GM19328 (cell line): ENCODE measurements at regions not wholly inside any gene's neighbourhood (a gene's known extent, or its start where the extent isn't known, plus 50 kb on each side); places are given as distances from the start of the nearest gene placed in this dataset.
A peak's percentile ranks its signal among the peaks of the same experiment; 100 is the strongest.
"Not testable (repeated sequence)": the region's sequence is repeated elsewhere in the genome, so short reads cannot be mapped to it uniquely, and the experiment has no call there.

ENCODE experiments used
- ATAC-seq: cut with Tn5 transposase; IDR thresholded peaks from one replicate; pipeline ENCODE4 v1.9.1; 2021; ENCODE audit warnings: mild to moderate bottlenecking, moderate library complexity; ENCODE audit not compliant: unreplicated experiment

- peak; percentile 49 for ATAC-seq
These were observed 458.3 kb downstream of the MFSD1 start for GRCh38 chr3:159260049-159260662.

DNA sequence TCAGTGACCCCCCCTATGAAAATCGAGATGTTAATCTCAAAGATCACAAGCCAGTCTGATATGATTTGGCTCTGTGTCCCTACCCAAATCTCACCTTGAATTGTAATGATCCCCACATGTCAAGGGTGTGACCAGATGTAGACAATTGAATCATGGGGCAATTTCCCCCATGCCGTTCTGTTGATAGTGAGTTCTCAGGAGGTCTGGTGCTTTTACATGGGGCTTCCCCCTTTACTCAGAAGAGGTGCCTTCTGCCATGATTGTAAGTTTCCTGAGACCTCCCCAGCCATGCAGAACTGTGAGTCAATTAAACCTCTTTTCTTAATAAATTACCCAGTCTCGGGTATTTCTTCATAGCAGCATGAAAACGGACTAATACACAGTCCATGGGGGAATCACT lies 459.5 kb downstream of the MFSD1 start:
- ATAC-seq: not testable (repeated sequence)

DNA sequence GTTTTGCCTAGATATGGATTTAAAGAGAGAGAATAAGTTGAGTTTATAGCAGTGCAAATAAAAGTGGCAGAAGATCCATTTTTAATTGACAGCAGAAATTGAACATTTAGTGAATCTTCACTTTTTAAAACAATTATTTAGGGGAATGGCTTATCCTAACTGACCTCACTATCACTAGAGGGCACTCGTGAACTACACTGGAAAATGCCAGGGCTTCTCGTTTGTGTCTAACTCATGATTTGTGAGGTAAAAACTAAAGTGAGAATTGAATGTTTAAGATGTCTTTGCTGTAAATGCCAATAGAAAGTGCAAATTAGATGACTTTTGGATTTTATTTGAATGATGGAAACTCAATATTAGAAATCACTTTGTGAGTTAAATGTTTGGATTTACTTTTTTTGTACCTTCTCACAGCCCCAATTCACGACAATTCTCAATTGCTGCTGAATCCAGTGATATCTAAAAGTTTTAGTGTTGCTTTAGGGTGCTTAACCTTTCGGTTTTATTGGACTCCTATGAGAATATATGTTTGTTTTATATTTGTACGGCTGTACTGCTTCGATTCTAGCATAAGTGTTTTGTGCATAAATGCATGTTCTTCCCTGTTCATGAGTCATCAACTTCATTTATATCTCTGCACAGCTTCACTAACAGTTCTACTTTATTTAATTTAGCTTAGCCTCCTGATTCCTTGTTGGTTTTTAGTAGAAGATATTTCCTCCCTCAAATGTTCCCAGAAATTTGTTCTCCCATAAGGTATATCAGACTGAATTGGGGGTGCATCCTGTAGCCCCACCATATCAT lies 462.1 kb downstream of the MFSD1 start:
- ATAC-seq: no peak

DNA sequence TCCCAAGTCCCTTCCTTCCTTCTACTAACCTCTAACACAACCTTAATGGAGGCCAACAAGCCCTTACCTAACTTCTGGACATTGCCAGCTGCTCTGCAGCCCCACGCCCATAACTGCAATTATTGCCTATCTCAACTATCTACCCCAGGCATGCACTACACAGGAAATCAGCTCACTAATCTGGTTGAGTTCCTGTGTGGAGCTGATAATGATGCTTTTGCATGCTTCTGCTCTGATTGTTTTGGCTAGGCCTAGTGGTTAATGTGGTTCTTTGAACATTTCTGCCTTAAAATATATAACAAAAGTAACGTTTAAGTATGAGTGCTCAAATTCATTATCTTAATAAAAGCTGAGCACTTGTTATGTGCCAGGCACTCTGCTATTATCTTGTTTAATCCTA lies 463.9 kb downstream of the MFSD1 start:
- ATAC-seq: no peak

- no peak for ATAC-seq
These were observed 464.9 kb downstream of the MFSD1 start for GRCh38 chr3:159266779-159267178.

DNA sequence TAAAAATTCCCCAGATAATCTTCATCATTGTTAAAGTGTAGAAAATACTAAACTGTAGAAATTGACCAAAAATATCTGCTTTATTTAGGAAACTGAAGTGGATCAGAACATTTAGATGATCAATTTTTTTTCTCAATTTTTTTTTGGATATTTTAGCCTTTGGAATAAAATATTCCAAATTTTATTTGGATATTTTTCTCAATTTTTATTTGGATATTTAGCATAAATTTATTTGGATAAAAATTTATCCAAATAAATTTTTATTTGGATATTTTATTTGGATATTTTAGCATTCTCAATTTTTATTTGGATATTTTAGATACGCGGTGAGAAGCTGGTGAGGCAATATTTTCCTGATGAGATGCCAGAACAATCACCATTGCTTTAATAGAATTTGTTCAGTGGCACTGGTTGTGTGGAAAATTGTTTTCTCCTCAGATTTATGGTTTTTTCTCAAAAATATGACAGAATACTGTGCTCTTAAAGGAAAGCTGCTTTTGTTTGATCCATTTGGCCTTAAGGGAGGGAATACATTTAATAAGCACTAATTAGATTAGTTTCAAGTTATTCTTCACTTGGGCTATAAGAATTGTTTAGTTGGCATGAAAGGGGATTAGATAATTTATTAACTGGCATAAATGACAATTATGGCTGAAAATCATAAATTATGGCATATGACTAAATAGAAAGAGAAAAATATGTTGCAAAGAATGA lies 470.1 kb downstream of the MFSD1 start:
- ATAC-seq: no peak

DNA sequence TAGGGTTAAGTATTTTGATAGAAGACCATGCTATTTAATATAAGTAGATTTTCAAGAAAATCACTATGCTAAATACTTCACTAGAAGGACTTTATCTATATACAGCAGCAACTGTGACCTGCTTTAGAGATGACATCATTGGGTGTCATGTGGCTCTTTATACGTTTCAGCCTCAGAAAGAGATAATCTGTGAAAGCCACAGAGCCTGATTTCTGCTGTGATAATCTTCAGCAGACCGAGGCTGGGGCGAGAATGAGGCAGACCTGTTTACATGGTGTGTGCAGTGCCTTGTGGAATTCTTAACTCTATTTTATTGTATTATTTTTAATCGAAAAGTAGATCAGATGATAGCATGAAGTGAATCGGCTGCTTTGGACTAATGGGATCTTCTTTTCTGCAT lies 471.2 kb downstream of the MFSD1 start:
- no peak for ATAC-seq

DNA sequence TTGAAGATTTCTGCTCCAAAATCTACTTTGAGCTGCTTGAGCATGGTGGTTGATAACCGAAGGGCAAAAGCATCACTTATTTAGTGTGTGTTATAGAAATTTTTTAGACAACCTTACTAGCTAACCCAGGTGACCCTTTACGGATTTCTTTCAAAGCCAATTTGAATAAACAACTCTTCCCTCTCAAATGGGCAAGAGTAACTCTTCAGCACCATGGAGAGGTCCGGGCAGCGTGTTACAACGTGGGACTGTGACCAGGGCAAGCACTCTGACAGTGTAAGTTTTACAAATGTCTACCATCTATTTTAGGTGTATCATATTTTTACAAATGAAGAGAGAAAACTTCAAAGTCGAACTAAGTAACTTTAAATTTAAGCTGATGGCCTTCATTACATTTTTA lies 471.8 kb downstream of the MFSD1 start:
- ATAC-seq: no peak

- ATAC-seq: no peak
These were observed 473.9 kb downstream of the MFSD1 start for GRCh38 chr3:159275741-159276140.

- no peak for ATAC-seq
These were observed 476.0 kb downstream of the MFSD1 start for GRCh38 chr3:159277814-159278213.

DNA sequence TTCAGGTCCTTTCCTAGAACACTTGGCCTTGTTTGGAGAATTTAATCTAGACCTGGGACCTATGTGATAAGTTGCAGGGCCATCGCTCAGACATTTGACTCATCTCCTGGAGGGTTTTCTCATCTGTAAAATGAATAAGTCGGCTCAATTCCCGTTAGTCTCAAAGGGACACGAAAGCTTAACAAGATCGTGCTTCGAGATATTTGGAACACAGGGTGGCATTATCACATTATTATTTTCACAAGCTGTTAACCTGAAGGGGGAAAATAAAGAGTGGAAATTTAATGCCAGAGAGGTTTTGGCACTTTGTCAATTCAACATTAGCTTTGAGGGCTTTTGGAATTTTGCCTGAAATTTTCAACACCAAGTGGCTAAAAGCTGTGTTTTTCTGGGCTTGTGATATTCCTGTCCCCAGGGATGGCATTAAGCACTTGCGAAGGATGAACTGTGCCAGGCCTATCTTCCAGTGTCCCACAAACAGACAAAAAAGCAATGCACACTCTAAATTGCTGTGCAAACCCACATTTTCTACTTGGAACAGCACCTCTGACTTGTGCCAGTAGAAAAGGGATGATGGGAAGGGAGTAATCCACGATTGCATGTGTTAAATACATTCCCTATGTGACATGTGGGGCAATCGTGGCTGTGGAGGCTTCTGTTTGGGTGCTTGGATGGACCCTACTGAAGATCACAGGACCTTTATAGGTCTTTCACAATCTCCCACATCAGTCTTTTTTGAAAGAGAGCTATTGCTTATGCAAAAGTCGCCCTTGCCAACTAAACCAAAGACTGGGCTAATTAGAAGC lies 478.7 kb downstream of the MFSD1 start:
- no peak for ATAC-seq

- no peak for ATAC-seq
These were observed 491.6 kb downstream of the MFSD1 start for GRCh38 chr3:159293493-159293892.

DNA sequence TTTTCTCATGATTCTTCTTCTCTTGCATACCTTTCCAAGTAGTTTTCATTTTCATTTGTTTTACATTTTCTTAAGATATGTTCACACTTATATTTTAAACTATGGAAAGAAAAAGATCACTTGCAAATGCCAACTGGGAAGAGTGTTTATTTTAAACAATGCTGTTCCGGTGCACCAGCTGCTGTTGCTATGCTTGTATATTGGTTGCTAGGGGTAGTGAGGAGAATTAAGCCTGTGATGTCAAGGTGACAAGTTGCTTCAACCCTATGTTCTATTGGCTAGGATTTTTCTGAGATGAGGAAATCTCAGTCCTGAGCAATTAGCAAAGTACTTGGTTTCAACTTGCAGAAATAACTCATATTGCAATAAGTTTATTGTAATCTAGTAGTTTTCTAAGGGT lies 500.1 kb downstream of the MFSD1 start:
- ATAC-seq: no peak

DNA sequence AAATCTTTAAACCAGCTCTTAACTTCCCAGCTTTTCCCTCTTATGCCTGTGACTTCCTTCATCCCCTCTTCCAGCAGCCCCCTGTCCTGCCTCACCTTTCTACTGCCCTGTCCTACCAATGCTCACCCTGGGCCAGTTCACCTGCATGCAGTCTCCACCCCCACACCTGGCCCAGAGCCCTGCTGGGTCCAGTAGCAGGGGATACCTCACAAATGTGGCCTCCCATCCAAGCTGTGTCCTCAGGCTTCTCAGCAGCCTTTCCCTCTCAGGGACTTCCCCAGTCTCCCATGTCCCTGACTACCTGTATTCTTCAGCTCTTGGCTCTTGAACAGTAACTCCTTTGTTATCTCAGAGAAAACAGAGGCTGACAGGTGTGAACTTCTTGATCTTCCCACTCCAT lies 503.2 kb downstream of the MFSD1 start:
- no peak for ATAC-seq

DNA sequence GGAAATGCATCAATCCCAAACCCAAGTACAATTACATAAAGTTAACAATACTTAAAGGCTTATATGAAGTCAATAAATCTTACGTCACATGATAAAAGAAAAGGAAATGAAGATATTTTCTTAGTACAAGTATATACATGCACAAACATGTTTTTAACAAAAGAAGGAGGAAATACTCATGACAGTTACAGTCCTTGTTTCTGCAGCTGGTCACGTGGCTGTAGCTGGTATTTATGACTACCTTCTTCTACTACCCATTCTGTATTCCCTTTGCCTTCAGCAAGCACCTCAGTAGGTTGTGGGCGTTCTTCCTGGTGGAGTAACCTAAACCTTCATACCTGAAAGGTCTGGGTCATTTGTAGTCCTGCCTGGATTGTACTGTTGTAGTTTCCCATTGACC lies 514.9 kb downstream of the MFSD1 start:
- not testable (repeated sequence) for ATAC-seq

DNA sequence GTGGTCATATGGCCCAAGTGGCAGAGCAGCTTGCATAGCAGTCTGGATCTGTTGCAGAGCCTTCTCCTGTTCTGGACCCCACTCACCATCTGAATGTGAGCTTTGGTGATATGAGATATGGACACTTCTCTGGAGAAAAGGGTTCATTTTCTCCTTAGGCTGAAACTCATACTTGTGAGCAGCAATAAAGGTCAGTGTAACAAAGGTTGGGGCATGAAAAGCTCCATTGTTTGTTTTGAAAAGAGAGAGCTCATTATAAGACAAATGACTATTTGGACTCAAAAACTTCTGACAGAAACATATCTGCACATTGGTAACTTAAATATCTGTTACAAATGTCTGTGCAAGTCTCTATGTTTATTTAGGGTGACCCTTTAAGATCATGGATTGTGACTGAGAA lies 517.3 kb downstream of the MFSD1 start:
- no peak for ATAC-seq

- peak; percentile 64 for ATAC-seq
These were observed 520.6 kb downstream of the MFSD1 start for GRCh38 chr3:159322322-159322939.

- ATAC-seq: no peak
These were observed 522.0 kb downstream of the MFSD1 start for GRCh38 chr3:159323848-159324247.

DNA sequence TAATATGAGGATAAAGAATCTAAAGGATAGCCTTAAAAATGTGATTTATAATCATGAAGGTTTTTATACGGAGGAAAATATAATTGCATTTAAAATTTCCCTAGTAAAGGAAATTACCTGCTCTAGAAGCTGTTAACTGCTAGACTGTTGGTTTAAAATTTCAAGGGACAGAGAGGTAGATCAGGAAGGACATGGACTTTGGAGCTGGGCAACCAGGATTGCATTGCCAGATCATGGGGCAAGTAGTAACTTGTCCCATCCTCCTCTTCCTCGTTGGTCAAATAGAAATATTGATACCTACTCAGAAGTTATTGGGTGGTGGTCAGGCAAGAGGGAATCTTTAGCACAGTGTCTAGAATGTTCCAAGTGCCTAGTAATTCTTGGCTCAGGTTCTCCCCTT lies 525.1 kb downstream of the MFSD1 start:
- ATAC-seq: no peak

GRCh38 chr3:159332535-159333099 lies 530.8 kb downstream of the MFSD1 start:
- no peak for ATAC-seq
